GM19025 (cell line): ENCODE measurements at regions not wholly inside any gene's neighbourhood (a gene's known extent, or its start where the extent isn't known, plus 50 kb on each side); places are given as distances from the start of the nearest gene placed in this dataset.

Source experiments
- ATAC-seq: cut with Tn5 transposase; IDR thresholded peaks from one replicate; pipeline ENCODE4 v1.9.1; 2021; ENCODE audit warnings: mild to moderate bottlenecking, low read depth, moderate library complexity; ENCODE audit not compliant: unreplicated experiment

GRCh38 chr3:31265646-31266428, 266.9 kb upstream of the STT3B start:
- ATAC-seq: no peak

- ATAC-seq: no peak
Observed at GRCh38 chr3:31268868-31269267, 263.9 kb upstream of the STT3B start.

DNA sequence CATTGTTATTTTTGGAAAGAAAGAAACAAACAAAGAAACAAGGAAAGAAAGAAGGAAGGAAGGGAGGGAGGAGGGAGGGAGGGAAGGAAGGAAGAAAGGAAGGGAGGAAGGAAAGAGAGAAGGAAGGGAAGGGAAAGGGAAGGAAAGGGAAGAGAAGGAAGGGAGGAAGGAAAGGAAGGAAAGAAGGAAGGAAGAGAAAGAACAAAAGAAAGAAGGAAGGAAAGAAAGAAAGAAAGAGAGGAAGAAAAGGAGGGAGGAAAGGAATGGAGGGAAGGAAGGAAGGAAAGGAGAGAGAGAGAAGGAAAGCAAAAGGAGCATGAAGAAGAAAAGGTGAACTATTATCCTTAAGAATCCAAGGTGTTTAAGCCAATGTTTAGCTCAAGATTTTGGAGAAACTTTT, 262.7 kb upstream of the STT3B start:
- ATAC-seq: no peak

DNA sequence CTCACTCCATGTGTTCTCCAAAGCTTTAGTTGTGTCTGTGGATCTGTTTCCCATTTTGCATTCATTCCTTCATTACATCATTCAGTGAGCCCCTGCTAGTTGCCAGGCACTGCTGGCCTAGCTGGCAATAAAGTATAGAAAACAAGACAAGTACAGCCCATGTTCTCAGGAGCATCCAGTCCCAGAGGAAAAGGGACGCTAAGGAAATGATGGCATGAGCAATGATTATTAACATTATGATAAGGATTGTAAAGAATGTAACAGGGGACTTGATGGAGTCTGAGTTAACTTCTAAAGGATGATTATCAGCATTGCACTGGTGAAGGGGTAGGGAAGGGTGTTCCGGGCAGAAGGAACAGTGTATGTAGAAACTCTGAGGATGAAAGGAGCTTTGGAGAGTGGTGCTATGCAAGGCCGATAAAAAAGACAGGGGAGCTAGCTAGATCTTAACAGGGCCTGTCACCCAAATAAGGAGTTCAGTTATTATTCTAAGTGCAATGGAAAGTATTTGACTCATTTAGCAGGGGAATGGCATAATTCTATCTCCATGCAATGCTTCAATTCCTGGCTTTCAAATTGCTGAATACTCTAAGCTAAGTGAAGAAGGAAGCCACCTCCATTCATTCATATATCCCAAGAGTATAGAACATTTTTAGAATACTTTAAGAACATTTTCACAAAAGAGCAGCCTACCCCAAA, 258.2 kb upstream of the STT3B start:
- no peak for ATAC-seq

DNA sequence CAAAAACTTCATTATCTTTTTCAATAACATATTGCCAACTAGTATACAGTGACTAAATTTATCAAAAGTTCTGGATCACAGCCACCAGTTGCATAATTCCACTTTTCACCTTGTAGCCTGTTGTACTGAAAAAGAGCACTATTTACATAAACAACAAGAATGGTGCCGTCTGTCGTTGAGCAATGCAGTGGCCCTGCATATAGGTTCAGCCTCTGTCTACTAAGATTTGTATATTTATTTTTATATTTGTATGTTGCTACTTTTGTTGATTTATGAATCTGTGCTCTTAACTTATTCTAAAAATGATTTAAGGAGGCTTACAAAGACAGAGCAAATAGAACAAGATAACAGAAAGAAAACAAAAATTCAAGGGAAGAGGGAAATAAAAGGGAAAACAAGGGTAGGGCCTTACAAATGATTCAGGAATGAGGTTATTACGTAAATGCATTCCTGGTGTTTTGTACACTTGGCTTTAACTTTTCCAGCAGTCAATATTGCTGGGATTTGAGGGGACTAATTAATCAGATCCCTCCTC, 257.6 kb upstream of the STT3B start:
- ATAC-seq: no peak

GRCh38 chr3:31275583-31275982, 257.1 kb upstream of the STT3B start:
- no peak for ATAC-seq

- ATAC-seq: no peak
Observed at GRCh38 chr3:31277582-31277981, 255.1 kb upstream of the STT3B start.

GRCh38 chr3:31278532-31278931, 254.2 kb upstream of the STT3B start:
- no peak for ATAC-seq

GRCh38 chr3:31284776-31285175, 247.9 kb upstream of the STT3B start:
- ATAC-seq: no peak

- ATAC-seq: no peak
Observed at GRCh38 chr3:31285833-31286486, 246.8 kb upstream of the STT3B start.

- ATAC-seq: no peak
Observed at GRCh38 chr3:31288224-31288623, 244.5 kb upstream of the STT3B start.

DNA sequence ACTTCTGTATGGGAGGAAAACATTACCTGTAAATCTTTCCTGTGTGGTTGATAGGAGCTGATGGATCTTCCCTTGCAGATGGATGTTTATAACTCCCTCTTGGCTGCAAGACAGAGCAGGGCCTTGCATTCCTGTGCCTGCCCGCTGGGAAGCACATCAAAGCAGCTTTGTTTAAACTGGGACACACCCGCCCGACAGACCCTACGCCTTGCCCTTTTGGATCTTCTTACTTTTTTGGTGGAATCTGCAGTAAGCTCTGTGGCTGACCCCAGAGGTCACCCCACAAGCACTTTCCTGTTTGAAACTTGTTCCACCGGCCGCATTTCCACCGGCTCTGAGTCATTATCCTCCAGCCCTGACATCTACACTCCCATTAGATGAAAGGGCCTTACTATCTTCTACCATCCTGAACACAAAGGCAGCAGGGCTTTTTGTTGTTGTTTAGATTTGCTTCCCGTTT, 244.1 kb upstream of the STT3B start:
- ATAC-seq: no peak

- no peak for ATAC-seq
Observed at GRCh38 chr3:31289584-31289983, 243.1 kb upstream of the STT3B start.

DNA sequence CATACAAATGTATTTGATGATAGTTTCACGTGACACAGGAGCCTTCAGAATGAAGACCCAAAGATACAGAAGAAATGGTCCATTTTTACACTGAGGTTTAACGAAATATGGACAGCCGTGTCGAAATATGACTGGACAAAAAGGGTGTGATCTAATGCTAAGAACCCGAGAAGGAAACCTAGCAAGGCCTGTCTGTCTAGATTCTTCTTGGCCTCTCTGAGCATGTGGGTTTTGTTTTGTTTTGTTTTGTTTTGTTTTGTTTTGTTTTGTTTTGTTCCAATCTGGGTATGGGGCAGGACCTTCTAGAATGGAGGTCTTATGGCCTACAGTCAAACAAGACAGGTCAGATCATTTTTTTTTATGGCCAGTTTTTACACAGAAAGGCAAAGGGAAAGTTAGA, 242.7 kb upstream of the STT3B start:
- no peak for ATAC-seq

DNA sequence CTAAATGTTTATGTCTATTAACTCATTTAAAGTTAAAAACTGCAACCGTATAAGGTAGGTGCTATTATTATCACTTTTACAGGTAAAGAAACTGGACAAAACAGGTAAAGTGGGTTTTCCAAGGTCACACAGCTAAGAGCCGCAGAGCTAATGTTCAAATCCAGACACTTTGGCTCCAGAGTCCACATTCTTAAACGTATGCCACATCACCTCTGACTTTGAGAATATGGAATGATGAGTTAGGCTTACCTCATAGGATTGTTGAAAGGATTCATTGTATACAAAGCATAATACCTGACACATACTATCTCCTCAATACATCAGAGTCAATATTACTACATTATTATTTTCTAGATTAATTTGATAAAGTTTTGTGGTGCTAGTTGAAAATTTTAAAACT, 240.9 kb upstream of the STT3B start:
- no peak for ATAC-seq

GRCh38 chr3:31294430-31295149, 238.1 kb upstream of the STT3B start:
- ATAC-seq: no peak

DNA sequence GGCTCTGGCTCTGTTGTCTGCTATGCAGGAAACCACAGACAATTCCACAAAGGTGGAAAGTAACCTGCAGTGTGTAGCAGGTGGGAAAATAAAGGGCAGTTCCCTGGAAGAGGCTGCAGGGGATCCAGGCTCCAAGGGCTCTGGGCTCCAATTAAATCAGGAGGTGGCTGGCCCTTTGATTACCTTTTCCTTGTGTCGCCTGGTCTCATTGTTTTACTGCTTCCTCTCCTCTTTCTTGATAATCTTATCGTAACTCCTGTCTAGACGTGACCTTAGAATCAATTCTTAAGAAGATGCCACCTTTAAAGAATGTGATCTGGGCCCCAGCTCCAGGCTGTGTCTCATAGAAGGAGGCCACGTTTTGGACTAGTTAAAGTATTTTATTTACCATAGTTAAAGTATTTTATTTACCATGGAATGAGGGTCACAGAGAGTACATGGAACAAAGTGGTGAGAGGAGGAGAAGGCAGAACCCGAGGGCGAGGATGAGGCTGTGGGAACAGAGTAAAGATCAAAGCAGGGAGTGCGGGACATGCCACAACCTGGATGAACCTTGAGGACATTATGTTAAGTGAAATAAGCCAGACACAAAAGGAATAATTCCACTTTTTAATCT, 237.5 kb upstream of the STT3B start:
- ATAC-seq: no peak

DNA sequence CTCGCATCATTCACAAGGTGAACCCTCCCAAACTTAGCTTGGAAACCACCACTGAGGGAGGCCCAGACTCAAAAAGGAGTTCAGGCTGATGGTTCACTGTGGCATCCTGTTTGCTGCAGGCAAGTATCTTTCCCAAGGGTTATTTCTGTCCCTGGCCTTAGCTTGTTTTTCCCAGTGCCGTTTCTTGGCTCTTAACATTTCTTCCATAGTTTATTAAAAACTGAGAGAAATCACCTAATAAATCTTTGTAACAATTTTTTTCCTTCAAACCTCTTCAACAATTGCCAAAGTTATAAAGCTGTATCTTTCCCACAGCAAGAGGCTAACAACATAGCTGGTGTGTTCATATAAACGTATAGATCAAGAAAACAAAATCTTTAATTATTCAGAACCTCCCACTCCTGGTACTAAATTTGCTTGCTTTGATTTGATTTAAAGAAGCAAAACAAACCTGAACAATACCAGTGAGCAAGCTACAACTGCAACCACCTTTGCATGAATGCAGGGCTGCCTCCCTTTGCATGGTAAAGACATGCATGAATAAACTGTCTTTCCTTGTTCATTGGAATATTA, 234.9 kb upstream of the STT3B start:
- no peak for ATAC-seq

DNA sequence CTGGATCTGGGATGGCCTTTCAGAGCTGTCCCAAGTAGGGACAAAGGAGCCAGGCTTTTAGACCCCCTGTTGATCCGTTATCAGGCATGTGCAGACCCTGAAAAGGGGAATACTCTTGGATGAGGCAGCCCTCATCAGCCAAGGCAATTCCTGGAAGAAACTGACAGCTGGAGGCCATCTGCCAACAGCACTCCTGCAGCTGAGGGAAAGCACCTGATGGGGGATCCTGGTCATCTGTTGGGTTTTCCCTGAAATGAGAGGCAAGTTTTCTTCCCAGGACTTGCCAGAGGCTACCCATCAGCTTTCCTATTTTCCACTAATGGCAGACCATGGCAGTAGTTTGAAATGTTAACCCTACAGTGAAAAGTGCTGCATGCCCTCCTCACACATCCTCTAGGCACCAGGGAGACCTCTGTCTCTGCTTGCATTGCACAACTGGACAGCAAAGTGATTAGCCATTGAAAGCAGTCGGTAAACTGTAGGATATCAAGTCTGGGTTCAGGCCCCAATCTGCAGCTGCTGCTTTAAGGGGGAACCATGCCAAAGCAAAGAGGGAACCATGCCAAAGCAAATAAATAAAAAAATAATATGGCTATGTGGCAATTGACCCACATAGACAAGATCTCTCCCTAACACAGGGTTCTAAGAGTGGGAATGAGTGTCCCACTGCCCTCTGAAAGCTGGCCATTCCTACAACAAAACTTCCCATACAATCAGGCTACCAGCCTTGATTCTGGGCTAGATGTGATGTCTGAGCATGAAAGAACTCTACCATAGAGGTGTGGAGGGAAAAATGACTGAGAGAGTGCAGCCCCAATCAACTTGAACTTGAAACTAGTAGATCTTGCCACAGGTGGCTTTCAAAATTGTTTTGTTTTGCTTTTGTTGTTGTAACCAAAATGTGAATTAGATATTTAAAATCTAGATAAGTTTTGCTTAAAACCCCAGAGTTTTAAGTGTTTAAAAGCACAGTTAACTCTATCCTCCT, 232.0 kb upstream of the STT3B start:
- no peak for ATAC-seq
